CD14-positive monocyte (primary cell): ENCODE measurements at regions not wholly inside any gene's neighbourhood (a gene's known extent, or its start where the extent isn't known, plus 50 kb on each side); places are given as distances from the start of the nearest gene placed in this dataset.

Experiments
- DNase-seq, 3 donors: peaks; one replicate each; pipeline ENCODE4 v3.0.0-alpha.2; 2011 to 2022
- H2AFZ ChIP-seq: 2 replicates; pipeline ENCODE4 v1.6.0; 2012; ENCODE audit warnings: mild to moderate bottlenecking, low read depth, low read length, inconsistent platforms; ENCODE audit not compliant: insufficient read depth, poor library complexity, severe bottlenecking
- H3K27ac ChIP-seq, 2 donors: 1 replicate in 1 of 2; 2 replicates in 1 of 2; pipeline ENCODE4 v1.5.1; 2012 to 2013; ENCODE audit warnings: low read length in 2 of 2, control low read depth in 1 of 2, inconsistent platforms in 1 of 2, low read depth in 1 of 2, mild to moderate bottlenecking in 1 of 2
- H3K27me3 ChIP-seq, 2 donors: one replicate each; pipeline versions ENCODE4 v1.6.0 to v1.6.1; 2011 to 2013; ENCODE audit warnings: low read length in 2 of 2; ENCODE audit not compliant: control insufficient read depth in 2 of 2, insufficient read depth in 2 of 2
- H3K36me3 ChIP-seq, 2 donors: replicated peaks in 1 of 2; 1 replicate in 1 of 2; 2 replicates in 1 of 2; pipeline versions ENCODE4 v1.5.1 to v1.6.1; 2012 to 2013; ENCODE audit warnings: low read length in 2 of 2, control low read depth in 1 of 2, inconsistent platforms in 1 of 2, mild to moderate bottlenecking in 1 of 2; ENCODE audit not compliant: insufficient read depth in 2 of 2, control insufficient read depth in 1 of 2
- H3K4me1 ChIP-seq, 2 donors: 1 replicate in 1 of 2; 2 replicates in 1 of 2; pipeline versions ENCODE4 v1.5.1 to v1.6.1; 2012 to 2013; ENCODE audit warnings: low read length in 2 of 2, control low read depth in 1 of 2, inconsistent platforms in 1 of 2, mild to moderate bottlenecking in 1 of 2, moderate library complexity in 1 of 2; ENCODE audit not compliant: insufficient read depth in 2 of 2, control insufficient read depth in 1 of 2
- H3K4me2 ChIP-seq: replicated peaks from 2 replicates; pipeline ENCODE3; 2012; ENCODE audit warnings: low read length, moderate library complexity, mild to moderate bottlenecking; ENCODE audit not compliant: poor library complexity, severe bottlenecking; ENCODE audit errors: extremely low read depth
- H3K4me3 ChIP-seq, 3 experiments: fragments of 200-600 bp in 1 of 3; sonication (generic) in 1 of 3; replicated peaks in 1 of 3; 1 replicate in 2 of 3; 2 replicates in 1 of 3; pipeline ENCODE4 v1.5.1; 2011 to 2013; ENCODE audit warnings: low read length in 3 of 3, mild to moderate bottlenecking in 3 of 3, control low read depth in 2 of 3, low read depth in 2 of 3, inconsistent platforms in 1 of 3, moderate library complexity in 1 of 3
- H3K79me2 ChIP-seq: 2 replicates; pipeline ENCODE4 v1.6.0; 2012; ENCODE audit warnings: mild to moderate bottlenecking, control low read depth, inconsistent platforms, low read length, moderate library complexity; ENCODE audit not compliant: insufficient read depth
- H3K9ac ChIP-seq: 2 replicates; pipeline ENCODE4 v1.6.0; 2017; ENCODE audit warnings: low read length, mild to moderate bottlenecking; ENCODE audit not compliant: insufficient read depth, poor library complexity, severe bottlenecking
- H3K9me3 ChIP-seq, 2 donors: replicated peaks in 1 of 2; 1 replicate in 1 of 2; 2 replicates in 1 of 2; pipeline versions ENCODE4 v1.5.1 to v1.6.1; 2012 to 2013; ENCODE audit warnings: low read length in 2 of 2, control low read depth in 1 of 2; ENCODE audit not compliant: control insufficient read depth in 1 of 2, insufficient read depth in 1 of 2
- H4K20me1 ChIP-seq: 2 replicates; pipeline ENCODE4 v1.6.0; 2012; ENCODE audit warnings: mild to moderate bottlenecking, low read length, control low read depth, moderate library complexity; ENCODE audit not compliant: insufficient read depth
- H3K27ac Mint-ChIP-seq, 7 donors: one replicate each; pipeline ENCODE4 v1.8.0; 2020; ENCODE audit warnings: mild to moderate bottlenecking in 7 of 7, mixed read lengths in 7 of 7, moderate library complexity in 6 of 7, inconsistent platforms in 2 of 7
- H3K27me3 Mint-ChIP-seq, 3 donors: one replicate each; pipeline ENCODE4 v1.8.0; 2021 to 2022; ENCODE audit warnings: low read depth in 3 of 3, mild to moderate bottlenecking in 3 of 3, mixed read lengths in 3 of 3, moderate library complexity in 3 of 3, inconsistent platforms in 1 of 3
- H3K36me3 Mint-ChIP-seq, 2 donors: one replicate each; pipeline ENCODE4 v1.8.0; 2020; ENCODE audit warnings: mixed read lengths in 2 of 2, inconsistent platforms in 1 of 2, mild to moderate bottlenecking in 1 of 2
- H3K4me1 Mint-ChIP-seq: one replicate; pipeline ENCODE4 v1.8.0; 2020; ENCODE audit warnings: mild to moderate bottlenecking, mixed read lengths
- H3K4me3 Mint-ChIP-seq, 2 donors: one replicate each; pipeline ENCODE4 v1.8.0; 2020; ENCODE audit warnings: mild to moderate bottlenecking in 2 of 2, mixed read lengths in 2 of 2, moderate library complexity in 1 of 2
- H3K9me3 Mint-ChIP-seq, 7 donors: one replicate each; pipeline ENCODE4 v1.8.0; 2020 to 2022; ENCODE audit warnings: mixed read lengths in 7 of 7, mild to moderate bottlenecking in 6 of 7, moderate library complexity in 6 of 7, inconsistent platforms in 2 of 7
- CTCF ChIP-seq: fragments of 200-600 bp; IDR thresholded peaks from one replicate; pipeline ENCODE4 v1.8.0; 2022; ENCODE audit warnings: antibody characterized with exemption, mild to moderate bottlenecking
- WGBS: methylation state at CpG from one replicate; pipeline ENCODE4 v1.1.5; 2013; ENCODE audit warnings: missing lambda C conversion rate; ENCODE audit not compliant: insufficient coverage; 5-methylcytosine and 5-hydroxymethylcytosine counted together
- intact Hi-C, 2 donors: fragments of 100-400 bp; cut with micrococcal nuclease; formaldehyde crosslinking; loops; one replicate each; pipeline versions ENCODE4 v1.15.0 to v1.15.1; 2023

- no peak for DNase-seq
- H3K4me3 Mint-ChIP-seq: no peak overlapping the region
- Histone ChIP-seq H3K27me3 (no peaks in the 10 kb centered on the region), H3K4me1 (no peaks in the 10 kb centered on the region), H2AFZ (no peak overlapping the region), H3K79me2 (no peaks in the 10 kb centered on the region), H3K36me3 (no peaks in the 10 kb centered on the region), H3K9me3 (no peaks in the 10 kb centered on the region), H3K9ac (no peak overlapping the region), H3K4me2 (no peak overlapping the region), H3K27ac (no peak overlapping the region), H4K20me1 (no peaks in the 10 kb centered on the region), H3K4me3 (no peak overlapping the region)
- no peak for TF ChIP-seq CTCF
- H3K27me3 Mint-ChIP-seq: no peaks in the 10 kb centered on the region
- H3K4me1 Mint-ChIP-seq: no peaks in the 10 kb centered on the region
- no peaks in the 10 kb centered on the region for H3K36me3 Mint-ChIP-seq
- WGBS: no CpG with 5 or more reads among the region's 1 CpG
- no peak overlapping the region for H3K27ac Mint-ChIP-seq
- intact Hi-C loops: no loop called here
- peaks cover 0 to 2% (median 0%) of the 10 kb centered on the region in 7 donors for H3K9me3 Mint-ChIP-seq
Observed at GRCh38 chr4:123930996-123931395, 534.4 kb downstream of the SPRY1 start.

GRCh38 chr4:123934096-123934495 is 537.5 kb downstream of the SPRY1 start:
- Histone ChIP-seq H3K4me2 (no peak overlapping the region), H3K9ac (no peak overlapping the region), H3K36me3 (no peaks in the 10 kb centered on the region), H4K20me1 (no peaks in the 10 kb centered on the region), H3K9me3 (no peaks in the 10 kb centered on the region), H3K27me3 (no peaks in the 10 kb centered on the region), H3K27ac (no peak overlapping the region), H3K79me2 (no peaks in the 10 kb centered on the region), H3K4me1 (no peaks in the 10 kb centered on the region), H2AFZ (no peak overlapping the region), H3K4me3 (no peak overlapping the region)
- Mint-ChIP-seq H3K27me3 (no peaks in the 10 kb centered on the region), H3K4me1 (no peaks in the 10 kb centered on the region), H3K36me3 (no peaks in the 10 kb centered on the region), H3K4me3 (no peak overlapping the region), H3K27ac (no peak overlapping the region), H3K9me3 (peaks cover 0 to 2% (median 0%) of the 10 kb centered on the region in 7 donors)
- intact Hi-C loops: no loop called here
- no peak for DNase-seq
- 100% methylated on average over 1 of the region's 2 CpGs for WGBS
- TF ChIP-seq CTCF: no peak
